Endothelial cell (in vitro differentiated cells): ENCODE measurements at regions not wholly inside any gene's neighbourhood (a gene's known extent, or its start where the extent isn't known, plus 50 kb on each side); places are given as distances from the start of the nearest gene placed in this dataset.

Experiments
- DNase-seq: peaks from one replicate; pipeline ENCODE4 v3.0.0; 2021; ENCODE audit warnings: low spot score
- H3K27ac Mint-ChIP-seq: one replicate; pipeline ENCODE4 v1.8.0; 2021; ENCODE audit warnings: mixed read lengths, inconsistent platforms; ENCODE audit not compliant: unreplicated experiment
- H3K27me3 Mint-ChIP-seq: one replicate; pipeline ENCODE4 v1.8.0; 2021; ENCODE audit warnings: mild to moderate bottlenecking, moderate library complexity, mixed read lengths, inconsistent platforms; ENCODE audit not compliant: unreplicated experiment
- H3K36me3 Mint-ChIP-seq: one replicate; pipeline ENCODE4 v1.8.0; 2021; ENCODE audit warnings: mild to moderate bottlenecking, low read depth, mixed read lengths, inconsistent platforms; ENCODE audit not compliant: unreplicated experiment
- H3K4me1 Mint-ChIP-seq: one replicate; pipeline ENCODE4 v1.8.0; 2021; ENCODE audit warnings: mild to moderate bottlenecking, mixed read lengths, inconsistent platforms; ENCODE audit not compliant: unreplicated experiment
- H3K4me3 Mint-ChIP-seq: one replicate; pipeline ENCODE4 v1.8.0; 2021; ENCODE audit warnings: mild to moderate bottlenecking, mixed read lengths, inconsistent platforms; ENCODE audit not compliant: unreplicated experiment
- H3K9me3 Mint-ChIP-seq: one replicate; pipeline ENCODE4 v1.8.0; 2021; ENCODE audit warnings: mixed read lengths, inconsistent platforms; ENCODE audit not compliant: unreplicated experiment
- TF ChIP-seq, protein P1 (sequence below): fragments of 200-600 bp; sonication (generic); IDR thresholded peaks from one replicate; pipeline ENCODE4 v1.5.0; 2021; ENCODE audit warnings: antibody characterized with exemption; ENCODE audit not compliant: unreplicated experiment

DNA sequence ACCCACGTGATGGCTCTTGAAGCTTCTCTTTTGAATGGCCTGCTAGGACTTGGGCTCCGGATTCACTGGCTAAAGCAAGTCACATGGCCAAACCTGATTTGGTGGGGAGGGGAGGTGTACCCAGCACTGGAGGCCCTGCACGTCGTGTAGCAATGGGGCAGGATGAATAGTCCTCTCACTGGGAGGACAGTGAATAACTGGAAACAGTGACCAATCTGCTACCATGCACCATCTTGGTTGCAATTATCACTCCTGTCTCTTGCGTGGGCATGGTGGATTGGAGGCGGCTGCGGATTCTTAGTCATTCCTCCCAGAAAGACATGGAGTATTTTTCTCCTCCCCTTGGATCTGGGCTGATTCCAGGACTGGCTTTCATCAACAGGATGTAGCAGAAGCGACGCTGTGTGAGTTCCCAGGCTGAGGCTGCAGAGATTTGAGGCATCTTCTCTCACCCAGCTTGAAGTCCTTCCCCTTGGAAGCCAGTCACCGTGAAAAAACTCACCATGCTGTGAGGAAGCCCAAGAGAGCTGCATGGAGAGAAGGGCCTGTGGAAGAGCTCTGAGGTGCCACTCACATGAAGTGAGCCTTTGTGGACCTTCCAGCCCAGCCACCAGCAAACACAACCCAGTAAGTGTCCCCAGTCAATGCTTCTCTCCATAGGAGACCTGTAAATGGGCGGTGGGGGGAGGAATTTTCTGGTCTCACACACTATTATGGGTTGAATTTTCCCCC lies 70.4 kb downstream of the IGLL1 start:
- TF ChIP-seq, protein P1, sequence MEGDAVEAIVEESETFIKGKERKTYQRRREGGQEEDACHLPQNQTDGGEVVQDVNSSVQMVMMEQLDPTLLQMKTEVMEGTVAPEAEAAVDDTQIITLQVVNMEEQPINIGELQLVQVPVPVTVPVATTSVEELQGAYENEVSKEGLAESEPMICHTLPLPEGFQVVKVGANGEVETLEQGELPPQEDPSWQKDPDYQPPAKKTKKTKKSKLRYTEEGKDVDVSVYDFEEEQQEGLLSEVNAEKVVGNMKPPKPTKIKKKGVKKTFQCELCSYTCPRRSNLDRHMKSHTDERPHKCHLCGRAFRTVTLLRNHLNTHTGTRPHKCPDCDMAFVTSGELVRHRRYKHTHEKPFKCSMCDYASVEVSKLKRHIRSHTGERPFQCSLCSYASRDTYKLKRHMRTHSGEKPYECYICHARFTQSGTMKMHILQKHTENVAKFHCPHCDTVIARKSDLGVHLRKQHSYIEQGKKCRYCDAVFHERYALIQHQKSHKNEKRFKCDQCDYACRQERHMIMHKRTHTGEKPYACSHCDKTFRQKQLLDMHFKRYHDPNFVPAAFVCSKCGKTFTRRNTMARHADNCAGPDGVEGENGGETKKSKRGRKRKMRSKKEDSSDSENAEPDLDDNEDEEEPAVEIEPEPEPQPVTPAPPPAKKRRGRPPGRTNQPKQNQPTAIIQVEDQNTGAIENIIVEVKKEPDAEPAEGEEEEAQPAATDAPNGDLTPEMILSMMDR, result no peak
- Mint-ChIP-seq H3K4me3 (no peak overlapping the region), H3K36me3 (no peaks in the 10 kb centered on the region), H3K9me3 (no peaks in the 10 kb centered on the region), H3K27ac (no peak overlapping the region), H3K27me3 (peaks cover 5% of the 10 kb centered on the region), H3K4me1 (peaks cover 5% of the 10 kb centered on the region)
- DNase-seq, result no peak

DNA sequence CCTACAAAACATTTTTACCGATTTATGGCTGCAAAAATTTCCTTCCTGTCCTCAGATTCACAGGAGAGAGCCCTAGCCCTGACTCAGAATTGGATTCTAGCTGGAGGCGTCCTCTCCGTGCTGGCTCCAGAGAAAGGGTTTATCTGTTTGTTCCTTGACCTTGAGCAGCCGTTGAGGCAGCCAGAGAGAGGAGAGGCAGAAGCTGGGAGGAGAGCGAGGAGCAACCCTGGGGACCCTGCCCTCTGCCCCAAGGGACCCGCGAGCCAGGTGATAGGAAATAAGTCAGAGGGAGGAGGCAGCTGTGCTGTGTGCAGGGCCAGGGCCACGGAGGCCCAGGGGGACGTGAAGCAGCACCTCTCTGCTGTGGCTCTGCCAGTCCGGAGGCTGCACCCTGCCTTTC lies 75.6 kb downstream of the IGLL1 start:
- TF ChIP-seq, protein P1, result no peak
- peaks cover 9% of the 10 kb centered on the region for H3K4me1 Mint-ChIP-seq
- H3K9me3 Mint-ChIP-seq, result no peaks in the 10 kb centered on the region
- H3K27ac Mint-ChIP-seq, result no peak overlapping the region
- no peaks in the 10 kb centered on the region for H3K36me3 Mint-ChIP-seq
- no peak overlapping the region for H3K4me3 Mint-ChIP-seq
- H3K27me3 Mint-ChIP-seq, result peaks cover under 1% of the 10 kb centered on the region
- no peak for DNase-seq

DNA sequence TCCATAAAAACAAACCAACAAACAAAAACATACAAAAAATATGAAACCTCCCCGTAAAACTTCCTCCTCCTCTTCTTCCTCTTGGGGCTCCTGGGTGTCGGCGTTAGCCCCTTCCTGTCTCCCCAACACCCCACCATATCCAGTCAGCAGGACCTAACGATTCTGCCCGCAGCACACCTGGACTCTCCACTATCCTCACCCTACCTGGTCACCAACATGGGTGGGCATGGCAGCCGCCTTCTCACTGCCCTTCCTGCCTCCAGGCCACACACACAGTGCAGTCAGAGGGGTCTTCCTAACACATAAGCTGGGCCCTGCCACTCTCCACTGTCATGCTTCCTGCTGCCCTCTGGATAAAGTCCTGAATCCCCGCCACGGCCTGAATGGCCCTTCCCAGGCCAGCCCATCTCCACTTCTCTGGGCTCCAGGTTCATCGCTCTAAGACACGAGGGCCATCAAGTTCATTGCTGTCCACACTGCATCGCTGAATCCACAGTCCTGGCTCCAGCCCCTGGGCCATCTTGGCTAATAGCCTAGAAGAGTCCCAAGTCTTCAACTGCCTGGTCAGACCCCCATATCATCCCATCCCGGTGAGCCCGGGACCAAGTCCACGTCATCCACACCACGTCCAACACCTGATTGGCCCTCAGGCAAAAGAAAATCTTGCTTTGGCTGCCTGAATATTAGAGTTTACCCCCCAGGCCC lies 76.2 kb downstream of the IGLL1 start:
- H3K4me1 Mint-ChIP-seq, result peaks cover 8% of the 10 kb centered on the region
- no peak for DNase-seq

DNA sequence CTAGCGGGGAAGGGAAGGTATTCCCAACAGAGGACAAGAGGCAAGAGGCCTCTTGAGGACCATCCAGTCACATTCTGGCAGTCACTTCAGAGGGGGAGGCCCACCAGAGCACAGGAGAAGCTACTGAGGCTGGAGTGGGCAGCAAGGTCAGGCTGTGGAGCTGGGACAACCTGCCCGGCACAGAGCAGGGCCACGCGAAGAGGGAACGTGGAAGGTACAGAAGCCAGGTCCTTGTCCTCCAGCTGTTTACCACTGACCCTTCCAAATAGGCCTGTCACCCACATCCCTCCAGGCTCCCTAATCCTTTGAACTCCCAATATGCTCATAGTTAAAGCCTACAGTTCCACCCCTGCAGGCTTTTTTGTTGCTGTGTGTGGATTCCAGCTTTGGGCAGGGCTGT lies 76.9 kb downstream of the IGLL1 start:
- Mint-ChIP-seq H3K27me3 (no peaks in the 10 kb centered on the region), H3K36me3 (no peaks in the 10 kb centered on the region), H3K4me1 (peaks cover 8% of the 10 kb centered on the region), H3K27ac (no peak overlapping the region), H3K9me3 (no peaks in the 10 kb centered on the region), H3K4me3 (no peak overlapping the region)
- TF ChIP-seq, protein P1, result no peak
- DNase-seq, result no peak

More for the DNA sequence above, 76.2 kb downstream of the IGLL1 start:
- no peaks in the 10 kb centered on the region for H3K36me3 Mint-ChIP-seq
- TF ChIP-seq, protein P1, result no peak
- no peaks in the 10 kb centered on the region for H3K27me3 Mint-ChIP-seq
- peak overlapping the region; percentile 17 for H3K4me3 Mint-ChIP-seq
- H3K9me3 Mint-ChIP-seq, result no peaks in the 10 kb centered on the region
- H3K27ac Mint-ChIP-seq, result no peak overlapping the region

DNA sequence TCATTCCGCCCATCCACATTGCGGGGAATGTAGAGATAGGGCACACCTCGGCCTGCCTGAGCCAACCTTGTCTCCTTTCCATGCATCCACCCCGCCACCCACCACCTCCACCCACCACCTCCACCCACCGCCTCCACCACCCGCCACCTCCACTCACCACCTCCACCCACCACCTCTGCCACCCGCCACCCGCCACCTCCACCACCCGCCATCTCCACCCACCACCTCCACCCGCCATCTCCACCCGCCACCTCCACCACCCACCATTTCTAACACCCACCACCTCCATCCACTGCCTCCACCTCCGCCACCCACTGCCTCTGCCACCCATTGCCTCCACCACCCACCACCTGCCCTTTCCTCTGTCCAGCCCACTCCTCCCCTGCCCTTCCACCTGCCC lies 78.4 kb downstream of the IGLL1 start:
- Mint-ChIP-seq H3K4me3 (no peak overlapping the region), H3K27ac (no peak overlapping the region), H3K36me3 (no peaks in the 10 kb centered on the region), H3K9me3 (no peaks in the 10 kb centered on the region), H3K4me1 (peaks cover 13% of the 10 kb centered on the region), H3K27me3 (no peaks in the 10 kb centered on the region)
- no peak for DNase-seq
- TF ChIP-seq, protein P1, result no peak
